WTC11 (cell line): ENCODE measurements at regions not wholly inside any gene's neighbourhood (a gene's known extent, or its start where the extent isn't known, plus 50 kb on each side); places are given as distances from the start of the nearest gene placed in this dataset.

Source experiments
- ATAC-seq: fragments of 200-7000 bp; cut with Tn5 transposase; 2 replicates; pipeline ENCODE4 v1.10.0; 2021; ENCODE audit warnings: mild to moderate bottlenecking, moderate library complexity
- CTCF ChIA-PET: fragments of 300-600 bp; sonication (Branson Sonifier 250); formaldehyde crosslinking; loops from one replicate; lab custom pipeline; 2021; ENCODE audit warnings: antibody characterized with exemption; lab: Charles Lee
- POLR2A ChIA-PET: fragments of 350-600 bp; sonication (Branson Sonifier 250); formaldehyde crosslinking; loops from one replicate; lab custom pipeline; 2021; ENCODE audit warnings: antibody characterized with exemption; lab: Charles Lee
- DNase-seq: peaks from one replicate; pipeline ENCODE4 v3.0.0; 2021; ENCODE audit warnings: low spot score
- H3K27ac Mint-ChIP-seq: 2 replicates; pipeline ENCODE4 v1.8.0; 2021; ENCODE audit warnings: mixed read lengths
- H3K27me3 Mint-ChIP-seq: 2 replicates; pipeline ENCODE4 v1.8.0; 2021; ENCODE audit warnings: low read depth, mild to moderate bottlenecking, moderate library complexity, mixed read lengths
- H3K36me3 Mint-ChIP-seq: 2 replicates; pipeline ENCODE4 v1.8.0; 2021; ENCODE audit warnings: mixed read lengths
- H3K4me1 Mint-ChIP-seq: 2 replicates; pipeline ENCODE4 v1.8.0; 2022; ENCODE audit warnings: mixed read lengths
- H3K4me3 Mint-ChIP-seq: 2 replicates; pipeline ENCODE4 v1.8.0; 2021; ENCODE audit warnings: mild to moderate bottlenecking, moderate library complexity, mixed read lengths
- H3K9me3 Mint-ChIP-seq: 2 replicates; pipeline ENCODE4 v1.8.0; 2021; ENCODE audit warnings: mixed read lengths
- CREM ChIP-seq: sonication (generic); formaldehyde crosslinking; IDR thresholded peaks from 2 replicates; pipeline ENCODE4 v1.8.1; 2022; ENCODE audit warnings: mild to moderate bottlenecking, missing genetic modification reagents, moderate library complexity
- ETV6 ChIP-seq: sonication (generic); formaldehyde crosslinking; IDR thresholded peaks from 2 replicates; pipeline ENCODE4 v1.8.1; 2022; ENCODE audit warnings: mild to moderate bottlenecking, missing genetic modification reagents
- GRHL2 ChIP-seq: fragments of 250-450 bp; sonication (Bioruptor Pico); IDR thresholded peaks from 2 replicates; pipeline ENCODE4 v1.8.0; 2022; ENCODE audit warnings: mild to moderate bottlenecking, moderate library complexity; ENCODE audit not compliant: insufficient replicate concordance, severe bottlenecking
- JAZF1 ChIP-seq: fragments of 250-450 bp; sonication (Bioruptor Pico); IDR thresholded peaks from 2 replicates; pipeline ENCODE4 v1.9.0; 2021; ENCODE audit warnings: moderate library complexity, mild to moderate bottlenecking, inconsistent platforms
- JUN ChIP-seq: sonication (generic); formaldehyde crosslinking; IDR thresholded peaks from 2 replicates; pipeline ENCODE4 v1.8.0; 2023; ENCODE audit warnings: mild to moderate bottlenecking, missing genetic modification reagents
- MYBL2 ChIP-seq: sonication (generic); formaldehyde crosslinking; IDR thresholded peaks from 2 replicates; pipeline ENCODE4 v1.8.1; 2023; ENCODE audit warnings: mild to moderate bottlenecking, moderate library complexity, missing genetic modification reagents
- NFATC4 ChIP-seq: fragments of 250-450 bp; sonication (Bioruptor Pico); IDR thresholded peaks from 2 replicates; pipeline ENCODE4 v1.9.0; 2021; ENCODE audit warnings: mild to moderate bottlenecking
- NFYB ChIP-seq: sonication (generic); formaldehyde crosslinking; conservative IDR thresholded peaks from 2 replicates; pipeline ENCODE4 v1.8.0; 2022; ENCODE audit warnings: low read depth, missing genetic modification reagents
- NR1H2 ChIP-seq: sonication (generic); formaldehyde crosslinking; IDR thresholded peaks from 2 replicates; pipeline ENCODE4 v1.9.0; 2021; ENCODE audit warnings: mild to moderate bottlenecking, moderate library complexity, missing genetic modification reagents
- RORB ChIP-seq: fragments of 250-450 bp; sonication (Bioruptor Pico); IDR thresholded peaks from 2 replicates; pipeline ENCODE4 v1.9.0; 2021; ENCODE audit warnings: mild to moderate bottlenecking
- SP1 ChIP-seq: sonication (generic); formaldehyde crosslinking; conservative IDR thresholded peaks from 2 replicates; pipeline ENCODE4 v1.8.1; 2022; ENCODE audit warnings: missing genetic modification reagents
- ZNF121 ChIP-seq: sonication (generic); formaldehyde crosslinking; IDR thresholded peaks from 2 replicates; pipeline ENCODE4 v1.8.0; 2023; ENCODE audit warnings: missing genetic modification reagents
- ZNF396 ChIP-seq: fragments of 250-450 bp; sonication (Bioruptor Pico); IDR thresholded peaks from 2 replicates; pipeline ENCODE4 v1.8.0; 2021; ENCODE audit warnings: mild to moderate bottlenecking, moderate library complexity, borderline replicate concordance
- TF ChIP-seq, protein P1 (sequence below): sonication (generic); formaldehyde crosslinking; IDR thresholded peaks from 2 replicates; pipeline ENCODE4 v1.8.1; 2023; ENCODE audit warnings: mild to moderate bottlenecking, missing genetic modification reagents
- TF ChIP-seq, protein P2 (sequence below): sonication (generic); formaldehyde crosslinking; IDR thresholded peaks from 2 replicates; pipeline ENCODE4 v1.8.0; 2022; ENCODE audit warnings: missing genetic modification reagents
- TF ChIP-seq, protein P3 (sequence below): sonication (generic); formaldehyde crosslinking; IDR thresholded peaks from 2 replicates; pipeline ENCODE4 v1.8.0; 2022; ENCODE audit warnings: mild to moderate bottlenecking, missing genetic modification reagents
- TF ChIP-seq, protein P4 (sequence below): sonication (generic); formaldehyde crosslinking; IDR thresholded peaks from 2 replicates; pipeline ENCODE4 v1.8.0; 2022; ENCODE audit warnings: mild to moderate bottlenecking, missing genetic modification reagents
- TF ChIP-seq, protein P5 (sequence below): fragments of 250-450 bp; sonication (Bioruptor Pico); IDR thresholded peaks from 2 replicates; pipeline ENCODE4 v1.9.0; 2021; ENCODE audit warnings: mild to moderate bottlenecking
- TF ChIP-seq, protein P6 (sequence below): sonication (generic); formaldehyde crosslinking; IDR thresholded peaks from 2 replicates; pipeline ENCODE4 v1.8.0; 2023; ENCODE audit warnings: missing genetic modification reagents, mild to moderate bottlenecking, borderline replicate concordance
- TF ChIP-seq, protein P7 (sequence below): sonication (generic); formaldehyde crosslinking; IDR thresholded peaks from 2 replicates; pipeline ENCODE4 v1.8.1; 2023; ENCODE audit warnings: mild to moderate bottlenecking, missing genetic modification reagents, moderate library complexity

DNA sequence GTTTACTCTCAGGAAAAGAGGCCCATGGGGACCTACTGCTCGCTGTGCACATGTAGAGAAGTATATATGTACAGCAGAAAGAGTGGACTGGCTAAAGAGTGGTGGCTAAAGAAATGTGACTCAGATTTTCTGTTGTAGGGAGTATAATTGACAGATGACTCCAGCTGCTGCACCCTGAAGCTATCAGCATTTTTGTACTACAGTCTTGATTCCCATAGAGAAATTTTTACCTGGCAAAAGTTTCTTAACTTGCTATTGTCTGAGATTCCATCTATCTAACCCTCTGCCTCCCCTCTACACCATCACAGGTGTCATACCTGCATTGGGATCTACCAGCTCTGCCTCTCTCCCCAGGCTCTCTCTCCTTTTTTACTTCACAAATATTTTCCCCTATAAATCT is 296.0 kb upstream of the KYNU start (continued):
- TF ChIP-seq CREM (CRISPR knock-in tag): no peak
- TF ChIP-seq, protein P1, sequence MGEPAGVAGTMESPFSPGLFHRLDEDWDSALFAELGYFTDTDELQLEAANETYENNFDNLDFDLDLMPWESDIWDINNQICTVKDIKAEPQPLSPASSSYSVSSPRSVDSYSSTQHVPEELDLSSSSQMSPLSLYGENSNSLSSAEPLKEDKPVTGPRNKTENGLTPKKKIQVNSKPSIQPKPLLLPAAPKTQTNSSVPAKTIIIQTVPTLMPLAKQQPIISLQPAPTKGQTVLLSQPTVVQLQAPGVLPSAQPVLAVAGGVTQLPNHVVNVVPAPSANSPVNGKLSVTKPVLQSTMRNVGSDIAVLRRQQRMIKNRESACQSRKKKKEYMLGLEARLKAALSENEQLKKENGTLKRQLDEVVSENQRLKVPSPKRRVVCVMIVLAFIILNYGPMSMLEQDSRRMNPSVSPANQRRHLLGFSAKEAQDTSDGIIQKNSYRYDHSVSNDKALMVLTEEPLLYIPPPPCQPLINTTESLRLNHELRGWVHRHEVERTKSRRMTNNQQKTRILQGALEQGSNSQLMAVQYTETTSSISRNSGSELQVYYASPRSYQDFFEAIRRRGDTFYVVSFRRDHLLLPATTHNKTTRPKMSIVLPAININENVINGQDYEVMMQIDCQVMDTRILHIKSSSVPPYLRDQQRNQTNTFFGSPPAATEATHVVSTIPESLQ: no peak
- TF ChIP-seq NFATC4 (CRISPR knock-in tag): no peak
- TF ChIP-seq RORB (CRISPR knock-in tag): no peak
- no peak for TF ChIP-seq NR1H2
- TF ChIP-seq, protein P2, sequence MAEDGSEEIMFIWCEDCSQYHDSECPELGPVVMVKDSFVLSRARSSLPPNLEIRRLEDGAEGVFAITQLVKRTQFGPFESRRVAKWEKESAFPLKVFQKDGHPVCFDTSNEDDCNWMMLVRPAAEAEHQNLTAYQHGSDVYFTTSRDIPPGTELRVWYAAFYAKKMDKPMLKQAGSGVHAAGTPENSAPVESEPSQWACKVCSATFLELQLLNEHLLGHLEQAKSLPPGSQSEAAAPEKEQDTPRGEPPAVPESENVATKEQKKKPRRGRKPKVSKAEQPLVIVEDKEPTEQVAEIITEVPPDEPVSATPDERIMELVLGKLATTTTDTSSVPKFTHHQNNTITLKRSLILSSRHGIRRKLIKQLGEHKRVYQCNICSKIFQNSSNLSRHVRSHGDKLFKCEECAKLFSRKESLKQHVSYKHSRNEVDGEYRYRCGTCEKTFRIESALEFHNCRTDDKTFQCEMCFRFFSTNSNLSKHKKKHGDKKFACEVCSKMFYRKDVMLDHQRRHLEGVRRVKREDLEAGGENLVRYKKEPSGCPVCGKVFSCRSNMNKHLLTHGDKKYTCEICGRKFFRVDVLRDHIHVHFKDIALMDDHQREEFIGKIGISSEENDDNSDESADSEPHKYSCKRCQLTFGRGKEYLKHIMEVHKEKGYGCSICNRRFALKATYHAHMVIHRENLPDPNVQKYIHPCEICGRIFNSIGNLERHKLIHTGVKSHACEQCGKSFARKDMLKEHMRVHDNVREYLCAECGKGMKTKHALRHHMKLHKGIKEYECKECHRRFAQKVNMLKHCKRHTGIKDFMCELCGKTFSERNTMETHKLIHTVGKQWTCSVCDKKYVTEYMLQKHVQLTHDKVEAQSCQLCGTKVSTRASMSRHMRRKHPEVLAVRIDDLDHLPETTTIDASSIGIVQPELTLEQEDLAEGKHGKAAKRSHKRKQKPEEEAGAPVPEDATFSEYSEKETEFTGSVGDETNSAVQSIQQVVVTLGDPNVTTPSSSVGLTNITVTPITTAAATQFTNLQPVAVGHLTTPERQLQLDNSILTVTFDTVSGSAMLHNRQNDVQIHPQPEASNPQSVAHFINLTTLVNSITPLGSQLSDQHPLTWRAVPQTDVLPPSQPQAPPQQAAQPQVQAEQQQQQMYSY (CRISPR knock-in tag): no peak
- TF ChIP-seq, all 79 proteins: peak for 0

DNA sequence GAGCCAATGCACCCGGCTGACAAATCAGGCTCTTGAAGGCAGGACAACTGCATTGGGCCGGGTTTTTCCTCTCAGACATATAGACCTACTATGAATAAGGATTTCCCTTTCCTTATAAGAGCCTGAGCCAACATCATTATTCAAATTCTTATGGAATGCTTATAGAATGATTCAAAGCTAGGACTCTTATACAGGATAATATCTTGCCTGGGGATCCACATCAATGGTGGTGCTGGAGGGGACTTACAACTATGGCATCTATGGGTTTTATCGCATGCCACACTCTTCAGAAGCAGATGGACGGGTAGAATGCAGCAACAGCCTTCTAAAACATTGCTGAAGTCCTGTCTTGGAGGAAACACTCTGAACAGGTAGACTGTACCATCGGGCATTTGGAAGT is 296.8 kb upstream of the KYNU start:
- CTCF ChIA-PET: no interaction called here
- DNase-seq (no peak), ATAC-seq (no peak)
- no peaks in the 10 kb centered on the region for H3K27me3 Mint-ChIP-seq
- H3K36me3 Mint-ChIP-seq: no peaks in the 10 kb centered on the region
- POLR2A ChIA-PET: no interaction called here
- no peak overlapping the region for H3K4me3 Mint-ChIP-seq
- no peaks in the 10 kb centered on the region for H3K4me1 Mint-ChIP-seq
- TF ChIP-seq, protein P3, sequence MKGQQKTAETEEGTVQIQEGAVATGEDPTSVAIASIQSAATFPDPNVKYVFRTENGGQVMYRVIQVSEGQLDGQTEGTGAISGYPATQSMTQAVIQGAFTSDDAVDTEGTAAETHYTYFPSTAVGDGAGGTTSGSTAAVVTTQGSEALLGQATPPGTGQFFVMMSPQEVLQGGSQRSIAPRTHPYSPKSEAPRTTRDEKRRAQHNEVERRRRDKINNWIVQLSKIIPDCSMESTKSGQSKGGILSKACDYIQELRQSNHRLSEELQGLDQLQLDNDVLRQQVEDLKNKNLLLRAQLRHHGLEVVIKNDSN (CRISPR knock-in tag): no peak
- TF ChIP-seq ZNF396 (CRISPR knock-in tag) (no peak), NFYB (CRISPR knock-in tag) (no peak), ZNF121 (CRISPR knock-in tag) (no peak), MYBL2 (CRISPR knock-in tag) (no peak), SP1 (no peak), JAZF1 (CRISPR knock-in tag) (no peak), GRHL2 (CRISPR knock-in tag) (no peak), ETV6 (no peak), JUN (CRISPR knock-in tag) (no peak), NFATC4 (CRISPR knock-in tag) (no peak)
- TF ChIP-seq, protein P4, sequence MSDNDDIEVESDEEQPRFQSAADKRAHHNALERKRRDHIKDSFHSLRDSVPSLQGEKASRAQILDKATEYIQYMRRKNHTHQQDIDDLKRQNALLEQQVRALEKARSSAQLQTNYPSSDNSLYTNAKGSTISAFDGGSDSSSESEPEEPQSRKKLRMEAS (CRISPR knock-in tag): no peak
- TF ChIP-seq, protein P5, sequence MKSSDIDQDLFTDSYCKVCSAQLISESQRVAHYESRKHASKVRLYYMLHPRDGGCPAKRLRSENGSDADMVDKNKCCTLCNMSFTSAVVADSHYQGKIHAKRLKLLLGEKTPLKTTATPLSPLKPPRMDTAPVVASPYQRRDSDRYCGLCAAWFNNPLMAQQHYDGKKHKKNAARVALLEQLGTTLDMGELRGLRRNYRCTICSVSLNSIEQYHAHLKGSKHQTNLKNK (CRISPR knock-in tag): no peak
- TF ChIP-seq, protein P6, sequence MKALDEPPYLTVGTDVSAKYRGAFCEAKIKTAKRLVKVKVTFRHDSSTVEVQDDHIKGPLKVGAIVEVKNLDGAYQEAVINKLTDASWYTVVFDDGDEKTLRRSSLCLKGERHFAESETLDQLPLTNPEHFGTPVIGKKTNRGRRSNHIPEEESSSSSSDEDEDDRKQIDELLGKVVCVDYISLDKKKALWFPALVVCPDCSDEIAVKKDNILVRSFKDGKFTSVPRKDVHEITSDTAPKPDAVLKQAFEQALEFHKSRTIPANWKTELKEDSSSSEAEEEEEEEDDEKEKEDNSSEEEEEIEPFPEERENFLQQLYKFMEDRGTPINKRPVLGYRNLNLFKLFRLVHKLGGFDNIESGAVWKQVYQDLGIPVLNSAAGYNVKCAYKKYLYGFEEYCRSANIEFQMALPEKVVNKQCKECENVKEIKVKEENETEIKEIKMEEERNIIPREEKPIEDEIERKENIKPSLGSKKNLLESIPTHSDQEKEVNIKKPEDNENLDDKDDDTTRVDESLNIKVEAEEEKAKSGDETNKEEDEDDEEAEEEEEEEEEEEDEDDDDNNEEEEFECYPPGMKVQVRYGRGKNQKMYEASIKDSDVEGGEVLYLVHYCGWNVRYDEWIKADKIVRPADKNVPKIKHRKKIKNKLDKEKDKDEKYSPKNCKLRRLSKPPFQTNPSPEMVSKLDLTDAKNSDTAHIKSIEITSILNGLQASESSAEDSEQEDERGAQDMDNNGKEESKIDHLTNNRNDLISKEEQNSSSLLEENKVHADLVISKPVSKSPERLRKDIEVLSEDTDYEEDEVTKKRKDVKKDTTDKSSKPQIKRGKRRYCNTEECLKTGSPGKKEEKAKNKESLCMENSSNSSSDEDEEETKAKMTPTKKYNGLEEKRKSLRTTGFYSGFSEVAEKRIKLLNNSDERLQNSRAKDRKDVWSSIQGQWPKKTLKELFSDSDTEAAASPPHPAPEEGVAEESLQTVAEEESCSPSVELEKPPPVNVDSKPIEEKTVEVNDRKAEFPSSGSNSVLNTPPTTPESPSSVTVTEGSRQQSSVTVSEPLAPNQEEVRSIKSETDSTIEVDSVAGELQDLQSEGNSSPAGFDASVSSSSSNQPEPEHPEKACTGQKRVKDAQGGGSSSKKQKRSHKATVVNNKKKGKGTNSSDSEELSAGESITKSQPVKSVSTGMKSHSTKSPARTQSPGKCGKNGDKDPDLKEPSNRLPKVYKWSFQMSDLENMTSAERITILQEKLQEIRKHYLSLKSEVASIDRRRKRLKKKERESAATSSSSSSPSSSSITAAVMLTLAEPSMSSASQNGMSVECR (CRISPR knock-in tag): no peak
- TF ChIP-seq, protein P7, sequence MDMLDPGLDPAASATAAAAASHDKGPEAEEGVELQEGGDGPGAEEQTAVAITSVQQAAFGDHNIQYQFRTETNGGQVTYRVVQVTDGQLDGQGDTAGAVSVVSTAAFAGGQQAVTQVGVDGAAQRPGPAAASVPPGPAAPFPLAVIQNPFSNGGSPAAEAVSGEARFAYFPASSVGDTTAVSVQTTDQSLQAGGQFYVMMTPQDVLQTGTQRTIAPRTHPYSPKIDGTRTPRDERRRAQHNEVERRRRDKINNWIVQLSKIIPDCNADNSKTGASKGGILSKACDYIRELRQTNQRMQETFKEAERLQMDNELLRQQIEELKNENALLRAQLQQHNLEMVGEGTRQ (CRISPR knock-in tag): no peak
- H3K27ac Mint-ChIP-seq: no peak overlapping the region
- no peaks in the 10 kb centered on the region for H3K9me3 Mint-ChIP-seq
